ENCODE measurements at regions not wholly inside any gene's neighbourhood (a gene's known extent, or its start where the extent isn't known, plus 50 kb on each side); places are given as distances from the start of the nearest gene placed in this dataset.

- TF ChIP-seq CDX4 (CRISPR knock-in tag; IDR thresholded peaks at IDR 0.05; ENCODE audit: borderline replicate concordance) (no peak), ZBTB43 (CRISPR knock-in tag; IDR thresholded peaks at IDR 0.05) (no peak), FOXP1 (CRISPR knock-in tag; IDR thresholded peaks at IDR 0.05; ENCODE audit: borderline replicate concordance) (no peak), USF2 (CRISPR knock-in tag; IDR thresholded peaks at IDR 0.05) (no peak), MYBL2 (CRISPR knock-in tag; IDR thresholded peaks at IDR 0.05) (no peak), ZNF232 (CRISPR knock-in tag; IDR thresholded peaks at IDR 0.05) (no peak), GRHL2 (CRISPR knock-in tag; IDR thresholded peaks at IDR 0.05; ENCODE audit: insufficient replicate concordance, severe bottlenecking) (no peak), JAZF1 (CRISPR knock-in tag; IDR thresholded peaks at IDR 0.05) (no peak)
- Mint-ChIP-seq H3K4me3 (no peak overlapping the region), H3K9me3 (no peaks in the 10 kb centered on the region), H3K27ac (no peak overlapping the region), H3K27me3 (ENCODE audit: low read depth) (no peaks in the 10 kb centered on the region), H3K36me3 (no peaks in the 10 kb centered on the region), H3K4me1 (no peaks in the 10 kb centered on the region)
- ATAC-seq (no peak), DNase-seq (ENCODE audit: low spot score) (no peak)
- CTCF ChIA-PET = interaction anchor here (0.8 to 0.9 kb wide), 2 partner anchors 415 to 586 kb away, joined by 3 read pairs; no protein-coding TSS in a partner anchor
- POLR2A ChIA-PET = no interaction called here
These were observed 81.1 kb upstream of the ATP1B1 start for GRCh38 chr1:169025412-169025811.

GRCh38 chr1:169027607-169028320 is 78.7 kb upstream of the ATP1B1 start:
- POLR2A ChIA-PET = no interaction called here
- TF ChIP-seq ZBTB43 (CRISPR knock-in tag; IDR thresholded peaks at IDR 0.05) = no peak
- no peak for TF ChIP-seq ERG (CRISPR knock-in tag; IDR thresholded peaks at IDR 0.05)
- TF ChIP-seq NR3C1 (CRISPR knock-in tag; conservative IDR thresholded peaks at IDR 0.05; ENCODE audit: low read depth) = no peak
- TF ChIP-seq MXD4 (CRISPR knock-in tag; IDR thresholded peaks at IDR 0.05; ENCODE audit: borderline replicate concordance) = no peak
- no peak for TF ChIP-seq STAT6 (CRISPR knock-in tag; conservative IDR thresholded peaks at IDR 0.05; ENCODE audit: low read depth)
- TF ChIP-seq AFF4 (CRISPR knock-in tag; IDR thresholded peaks at IDR 0.05; ENCODE audit: borderline replicate concordance) = no peak
- no peak for TF ChIP-seq NFE2L1 (CRISPR knock-in tag; IDR thresholded peaks at IDR 0.05)
- no peak for TF ChIP-seq ZNF317 (CRISPR knock-in tag; IDR thresholded peaks at IDR 0.05; ENCODE audit: borderline replicate concordance, low read depth)
- no peak for TF ChIP-seq E2F5 (CRISPR knock-in tag; IDR thresholded peaks at IDR 0.05)
- no peak for TF ChIP-seq ZNF423 (CRISPR knock-in tag; IDR thresholded peaks at IDR 0.05)
- no peak for TF ChIP-seq ATF6 (CRISPR knock-in tag; IDR thresholded peaks at IDR 0.05)

More at GRCh38 chr1:169027607-169028320, 78.7 kb upstream of the ATP1B1 start:
- H3K27me3 Mint-ChIP-seq (ENCODE audit: low read depth) = no peaks in the 10 kb centered on the region
- H3K4me1 Mint-ChIP-seq = no peaks in the 10 kb centered on the region
- no peak overlapping the region for H3K4me3 Mint-ChIP-seq
- H3K9me3 Mint-ChIP-seq = no peaks in the 10 kb centered on the region
- H3K27ac Mint-ChIP-seq = no peak overlapping the region
- CTCF ChIA-PET = no interaction called here
- ATAC-seq (no peak), DNase-seq (ENCODE audit: low spot score) (no peak)
- no peaks in the 10 kb centered on the region for H3K36me3 Mint-ChIP-seq
